ENCODE measurements at regions not wholly inside any gene's neighbourhood (a gene's known extent, or its start where the extent isn't known, plus 50 kb on each side); places are given as distances from the start of the nearest gene placed in this dataset.
A peak's percentile ranks its signal among the peaks of the same experiment; 100 is the strongest.

DNA sequence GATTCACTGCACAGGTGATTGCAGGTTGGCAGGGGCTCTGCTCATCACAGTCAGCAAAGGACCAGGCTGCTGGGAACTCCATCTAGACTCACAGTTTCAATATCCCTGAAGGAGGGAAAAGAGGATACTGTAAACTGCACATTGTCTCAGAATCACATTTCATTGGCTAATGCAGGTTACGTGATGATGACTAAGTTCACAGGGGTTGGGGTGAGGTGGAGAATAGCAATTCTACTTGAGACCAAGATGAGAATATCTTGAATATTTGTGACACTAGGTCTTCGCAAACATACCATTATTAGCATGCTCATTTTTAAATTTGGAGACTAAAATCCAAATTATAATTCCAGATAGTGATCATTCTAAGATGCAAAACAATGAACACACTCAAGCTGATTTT is 208.5 kb upstream of the CITED2 start:
- Histone ChIP-seq H3K27me3 (ENCODE audit: low read depth) (no peaks in the 10 kb centered on the region), H3K9me3 (no peaks in the 10 kb centered on the region), H3K27ac (no peak overlapping the region), H3K4me1 (peaks cover 5% of the 10 kb centered on the region), H3K4me3 (no peak overlapping the region), H3K36me3 (no peaks in the 10 kb centered on the region)
- DNase-seq, result no peak
- intact Hi-C loops (cut with DNase I), result no loop called here
- ATAC-seq, result no peak
- TF ChIP-seq, protein P1, sequence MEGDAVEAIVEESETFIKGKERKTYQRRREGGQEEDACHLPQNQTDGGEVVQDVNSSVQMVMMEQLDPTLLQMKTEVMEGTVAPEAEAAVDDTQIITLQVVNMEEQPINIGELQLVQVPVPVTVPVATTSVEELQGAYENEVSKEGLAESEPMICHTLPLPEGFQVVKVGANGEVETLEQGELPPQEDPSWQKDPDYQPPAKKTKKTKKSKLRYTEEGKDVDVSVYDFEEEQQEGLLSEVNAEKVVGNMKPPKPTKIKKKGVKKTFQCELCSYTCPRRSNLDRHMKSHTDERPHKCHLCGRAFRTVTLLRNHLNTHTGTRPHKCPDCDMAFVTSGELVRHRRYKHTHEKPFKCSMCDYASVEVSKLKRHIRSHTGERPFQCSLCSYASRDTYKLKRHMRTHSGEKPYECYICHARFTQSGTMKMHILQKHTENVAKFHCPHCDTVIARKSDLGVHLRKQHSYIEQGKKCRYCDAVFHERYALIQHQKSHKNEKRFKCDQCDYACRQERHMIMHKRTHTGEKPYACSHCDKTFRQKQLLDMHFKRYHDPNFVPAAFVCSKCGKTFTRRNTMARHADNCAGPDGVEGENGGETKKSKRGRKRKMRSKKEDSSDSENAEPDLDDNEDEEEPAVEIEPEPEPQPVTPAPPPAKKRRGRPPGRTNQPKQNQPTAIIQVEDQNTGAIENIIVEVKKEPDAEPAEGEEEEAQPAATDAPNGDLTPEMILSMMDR (IDR thresholded peaks at IDR 0.05), result no peak

DNA sequence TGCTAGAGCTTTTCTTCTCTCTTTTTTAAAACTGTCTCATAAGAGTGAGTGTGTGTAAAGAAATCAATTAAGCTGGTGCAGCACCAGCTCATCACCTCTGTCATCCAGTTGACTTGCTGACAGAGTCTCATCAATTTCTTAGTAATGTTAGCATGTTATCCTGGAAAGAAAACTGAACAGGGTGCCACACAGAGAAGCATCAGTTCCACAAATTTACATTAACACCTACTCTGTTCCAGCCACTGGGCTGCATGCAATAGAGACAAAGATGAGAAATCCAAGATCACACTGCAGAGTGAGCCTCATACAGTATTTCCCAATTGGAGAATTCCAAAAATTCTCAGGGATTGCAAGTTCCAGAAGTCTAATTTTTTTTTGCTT is 207.0 kb upstream of the CITED2 start:
- H3K4me3 ChIP-seq, result no peak overlapping the region
- H3K27ac ChIP-seq, result no peak overlapping the region
- intact Hi-C loops (cut with DNase I), result no loop called here
- no peaks in the 10 kb centered on the region for H3K36me3 ChIP-seq
- H3K9me3 ChIP-seq, result no peaks in the 10 kb centered on the region
- TF ChIP-seq, protein P1 (IDR thresholded peaks at IDR 0.05), result no peak
- DNase-seq (no peak), ATAC-seq (no peak)
- no peaks in the 10 kb centered on the region for H3K27me3 ChIP-seq (ENCODE audit: low read depth)
- H3K4me1 ChIP-seq, result peaks cover 5% of the 10 kb centered on the region

DNA sequence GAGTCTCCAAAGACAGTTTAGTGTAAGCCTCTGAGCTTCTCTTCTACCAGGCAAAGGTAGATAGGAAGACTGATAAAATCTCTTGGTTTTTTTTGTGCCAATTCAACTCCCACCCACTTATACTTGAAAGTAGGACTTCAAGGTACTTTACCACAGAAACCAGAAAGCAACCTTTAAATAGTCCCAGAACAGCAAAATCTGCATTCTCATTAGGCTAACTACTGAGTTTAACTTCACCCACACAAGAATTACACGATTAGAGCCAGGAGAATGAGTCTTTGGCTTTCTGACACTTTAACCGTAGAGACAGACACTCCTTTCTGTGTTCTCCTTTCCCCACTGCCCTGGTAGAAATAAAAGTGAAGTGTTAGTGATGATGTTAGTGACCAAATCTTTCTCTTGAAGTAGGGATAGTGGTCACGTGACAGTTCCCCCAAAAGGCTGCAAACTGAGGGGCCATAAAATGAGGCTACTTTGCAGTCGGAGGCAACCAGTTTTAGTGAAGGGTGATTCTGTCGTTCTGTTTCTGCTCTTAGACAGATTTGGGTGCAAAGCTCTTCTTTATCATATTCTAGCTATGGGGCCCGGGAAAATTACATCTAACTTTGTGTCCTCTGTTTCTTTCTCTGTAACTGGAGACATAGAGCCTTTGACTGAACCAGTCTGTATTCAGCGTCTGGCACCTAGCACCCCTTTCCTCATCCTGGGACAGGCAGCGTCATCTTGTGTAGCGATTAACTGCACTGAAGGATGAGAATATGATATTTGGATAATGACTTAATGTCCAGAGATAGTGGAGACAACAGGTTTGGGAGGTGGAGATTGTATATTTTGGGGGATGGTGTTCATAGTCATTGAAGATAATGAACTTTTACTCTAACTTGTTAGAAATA is 206.4 kb upstream of the CITED2 start:
- no peak overlapping the region for H3K4me3 ChIP-seq
- ATAC-seq, result no peak
- DNase-seq, result no peak
- no peaks in the 10 kb centered on the region for H3K9me3 ChIP-seq
- no peaks in the 10 kb centered on the region for H3K36me3 ChIP-seq
- no peaks in the 10 kb centered on the region for H3K27me3 ChIP-seq (ENCODE audit: low read depth)
- peaks cover 5% of the 10 kb centered on the region for H3K4me1 ChIP-seq
- TF ChIP-seq, protein P1 (IDR thresholded peaks at IDR 0.05), result no peak
- no peak overlapping the region for H3K27ac ChIP-seq
- intact Hi-C loops (cut with DNase I), result no loop called here

DNA sequence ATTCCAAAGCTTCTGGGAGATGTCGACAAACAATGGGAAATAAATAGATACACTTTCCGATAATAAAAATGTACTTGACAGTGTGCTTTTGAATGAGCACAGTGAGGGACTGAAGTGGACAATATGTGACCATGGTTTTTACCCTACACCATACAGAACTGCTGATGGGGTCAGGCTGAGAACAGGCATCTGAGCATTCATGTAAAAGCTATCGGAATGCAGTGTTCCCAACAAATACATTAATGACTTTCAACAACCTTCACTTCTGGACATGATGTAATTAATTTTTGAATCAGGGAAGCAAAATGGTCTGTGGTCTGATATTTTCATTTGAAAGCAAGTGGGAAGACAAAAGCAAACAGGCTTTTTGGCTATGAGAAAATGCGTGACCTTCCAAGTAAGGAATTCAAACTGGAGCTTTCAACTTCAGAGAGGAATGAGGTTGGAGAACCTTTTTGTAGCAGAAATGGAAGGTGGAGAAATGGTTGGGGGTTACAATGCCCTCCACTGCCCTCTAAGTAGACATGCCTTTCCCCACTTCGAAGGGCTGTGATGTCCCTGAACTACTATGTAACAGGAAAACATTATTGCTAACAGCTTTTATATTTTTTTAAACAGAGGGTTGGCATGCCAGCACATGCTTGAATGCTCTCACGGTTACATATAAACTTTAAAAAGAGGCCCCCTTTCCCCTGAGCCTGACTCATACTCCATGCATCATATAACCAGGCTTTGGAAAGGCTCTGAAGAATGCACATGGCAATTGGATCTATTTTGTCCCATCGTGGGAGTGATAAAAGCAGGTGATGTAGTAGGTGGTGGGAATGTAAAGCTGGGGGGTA is 203.5 kb upstream of the CITED2 start:
- Histone ChIP-seq H3K27ac (no peak overlapping the region), H3K4me3 (no peak overlapping the region), H3K36me3 (no peaks in the 10 kb centered on the region), H3K27me3 (ENCODE audit: low read depth) (no peaks in the 10 kb centered on the region), H3K9me3 (no peaks in the 10 kb centered on the region), H3K4me1 (peaks cover 5% of the 10 kb centered on the region)
- intact Hi-C loops (cut with DNase I), result no loop called here
- TF ChIP-seq, protein P1 (IDR thresholded peaks at IDR 0.05), result no peak
- DNase-seq (no peak), ATAC-seq (peak; percentile 61 to 76)

DNA sequence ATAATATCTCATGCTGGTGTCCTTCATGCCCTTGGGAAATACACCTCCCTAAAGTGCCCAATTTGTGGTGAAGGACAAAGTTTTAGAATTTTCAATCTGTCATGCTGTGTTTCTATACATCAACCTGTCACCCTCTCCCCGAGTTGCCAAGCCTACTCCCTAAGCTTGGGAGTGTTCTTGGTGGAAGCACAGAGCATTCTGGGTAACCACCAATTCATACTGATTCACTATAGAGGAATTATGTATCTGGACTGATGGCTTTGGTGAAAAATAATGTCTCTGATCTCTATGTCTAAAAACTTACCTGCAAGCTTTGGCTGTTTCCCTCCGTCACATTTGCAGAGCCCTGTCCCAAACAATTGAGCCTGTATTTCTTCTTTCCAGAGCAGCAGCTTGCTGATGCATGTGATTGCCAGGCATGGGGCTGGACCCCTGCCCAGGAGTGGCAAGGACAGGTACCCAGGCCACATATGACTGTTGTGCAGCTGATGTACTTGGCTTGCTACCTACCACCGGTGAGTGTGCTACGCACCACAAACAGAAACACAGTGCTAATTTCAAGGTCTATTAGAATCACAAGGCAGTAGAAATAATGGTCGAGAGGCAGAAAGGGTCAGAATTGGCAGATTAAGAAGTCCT is 202.8 kb upstream of the CITED2 start:
- Histone ChIP-seq H3K36me3 (no peaks in the 10 kb centered on the region), H3K9me3 (no peaks in the 10 kb centered on the region), H3K4me3 (no peak overlapping the region), H3K4me1 (peaks cover 5% of the 10 kb centered on the region), H3K27me3 (ENCODE audit: low read depth) (no peaks in the 10 kb centered on the region), H3K27ac (no peak overlapping the region)
- intact Hi-C loops (cut with DNase I), result no loop called here
- ATAC-seq (no peak), DNase-seq (no peak)
- TF ChIP-seq, protein P1 (IDR thresholded peaks at IDR 0.05), result no peak

Data from lower lobe of right lung (tissue), 2 donors.